ENCODE measurements at regions not wholly inside any gene's neighbourhood (a gene's known extent, or its start where the extent isn't known, plus 50 kb on each side); places are given as distances from the start of the nearest gene placed in this dataset. TPM values are rescaled to one million over a fixed set of nuclear protein-coding genes. Genes with fewer than 3 reads are reported as not detected.

Small RNAs in the stretch of these regions (small RNA-seq; reads per million reads assigned to genes)
- gene RF02101, result not detected
- not detected for gene RNU6ATAC21P

Data from occipital lobe (tissue), 1 donor.